ENCODE measurements at regions not wholly inside any gene's neighbourhood (a gene's known extent, or its start where the extent isn't known, plus 50 kb on each side); places are given as distances from the start of the nearest gene placed in this dataset.

DNA sequence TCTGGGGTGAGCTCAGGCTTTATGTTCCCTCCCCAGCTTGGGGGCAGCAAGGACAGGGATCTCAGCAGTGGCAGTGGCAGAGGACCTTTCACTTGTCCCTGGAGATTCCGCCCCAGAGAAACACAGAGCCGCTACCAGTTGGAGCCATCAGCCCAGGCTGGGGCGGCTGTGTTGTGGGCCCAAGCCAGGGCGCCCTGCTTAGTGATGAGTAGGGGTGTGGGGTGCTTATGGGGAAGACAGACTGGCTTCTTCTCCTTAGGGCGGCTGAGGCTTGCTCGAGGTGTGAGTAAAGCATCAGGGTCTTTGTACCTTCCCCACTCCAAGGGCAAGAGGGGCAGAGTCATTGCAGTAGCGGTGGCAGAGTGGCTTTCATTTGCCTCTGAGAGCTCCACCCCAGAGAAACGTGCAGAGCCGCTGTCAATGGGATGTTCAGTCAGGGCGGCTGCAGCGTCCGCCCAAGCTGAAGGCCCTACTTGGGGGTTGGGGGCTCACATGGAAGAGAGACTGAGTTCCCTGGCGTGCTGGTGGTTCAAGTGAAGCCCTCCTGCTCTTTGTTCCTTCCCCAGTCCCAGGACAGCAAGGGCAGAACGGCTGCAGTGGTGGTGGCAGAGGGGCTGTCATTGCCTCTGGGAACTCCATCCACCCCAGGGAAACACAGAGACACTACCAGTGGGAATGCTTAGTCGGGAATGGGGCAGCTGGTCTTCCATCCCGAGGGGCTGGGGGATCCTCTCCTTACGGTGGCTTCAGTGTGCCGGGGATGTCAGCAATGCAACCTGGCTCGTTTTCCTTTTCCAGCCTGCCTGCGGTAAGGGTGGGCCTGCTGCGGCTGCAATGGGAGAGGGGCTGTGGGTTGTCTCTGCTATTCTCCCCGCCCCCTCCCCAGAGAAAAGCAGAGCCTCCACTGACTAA lies 2142.5 kb upstream of the TENM3 start:
- TF ChIP-seq POLR2A (IDR thresholded peaks at IDR 0.05) = no peak
- TF ChIP-seq, protein P1, sequence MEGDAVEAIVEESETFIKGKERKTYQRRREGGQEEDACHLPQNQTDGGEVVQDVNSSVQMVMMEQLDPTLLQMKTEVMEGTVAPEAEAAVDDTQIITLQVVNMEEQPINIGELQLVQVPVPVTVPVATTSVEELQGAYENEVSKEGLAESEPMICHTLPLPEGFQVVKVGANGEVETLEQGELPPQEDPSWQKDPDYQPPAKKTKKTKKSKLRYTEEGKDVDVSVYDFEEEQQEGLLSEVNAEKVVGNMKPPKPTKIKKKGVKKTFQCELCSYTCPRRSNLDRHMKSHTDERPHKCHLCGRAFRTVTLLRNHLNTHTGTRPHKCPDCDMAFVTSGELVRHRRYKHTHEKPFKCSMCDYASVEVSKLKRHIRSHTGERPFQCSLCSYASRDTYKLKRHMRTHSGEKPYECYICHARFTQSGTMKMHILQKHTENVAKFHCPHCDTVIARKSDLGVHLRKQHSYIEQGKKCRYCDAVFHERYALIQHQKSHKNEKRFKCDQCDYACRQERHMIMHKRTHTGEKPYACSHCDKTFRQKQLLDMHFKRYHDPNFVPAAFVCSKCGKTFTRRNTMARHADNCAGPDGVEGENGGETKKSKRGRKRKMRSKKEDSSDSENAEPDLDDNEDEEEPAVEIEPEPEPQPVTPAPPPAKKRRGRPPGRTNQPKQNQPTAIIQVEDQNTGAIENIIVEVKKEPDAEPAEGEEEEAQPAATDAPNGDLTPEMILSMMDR (IDR thresholded peaks at IDR 0.05) = no peak
